ENCODE measurements at regions not wholly inside any gene's neighbourhood (a gene's known extent, or its start where the extent isn't known, plus 50 kb on each side); places are given as distances from the start of the nearest gene placed in this dataset.

GRCh38 chr17:37831986-37832385 is 87.1 kb upstream of the HNF1B start:
- Histone ChIP-seq H3K79me1 (ENCODE audit: low read depth in 1 of 2, low read length in 2 of 2) (no peaks in the 10 kb centered on the region), H3K56ac (ENCODE audit: extremely low read depth, insufficient read depth, low read length) (no peak overlapping the region), H3K4ac (ENCODE audit: low read depth, low read length) (no peak overlapping the region), H4K20me1 (ENCODE audit: insufficient read depth, low read length) (no peaks in the 10 kb centered on the region), H4K8ac (ENCODE audit: low read depth in 2 of 2, low read length in 2 of 2) (no peak overlapping the region), H3K4me3 (ENCODE audit: insufficient read depth, low read depth, low read length) (no peak overlapping the region), H3K4me2 (ENCODE audit: low read depth, low read length) (no peak overlapping the region), H3K9ac (ENCODE audit: low read depth, low read length) (no peak overlapping the region), H4K91ac (ENCODE audit: insufficient read depth, low read depth, low read length) (no peak overlapping the region), H2AFZ (replicated peaks; ENCODE audit: low read length, poor library complexity) (no peak overlapping the region), H4K5ac (ENCODE audit: low read depth, low read length) (no peak overlapping the region), H2BK20ac (ENCODE audit: low read depth, low read length) (no peak overlapping the region), H3K18ac (ENCODE audit: low read depth, low read length) (no peak overlapping the region), H2BK120ac (ENCODE audit: low read depth, low read length) (no peak overlapping the region), H3K14ac (replicated peaks; ENCODE audit: low read depth, low read length) (no peak overlapping the region), H3K9me1 (ENCODE audit: insufficient read depth, low read length) (peaks cover 18% of the 10 kb centered on the region), H3K23ac (ENCODE audit: low read depth, low read length) (no peak overlapping the region), H3K27me3 (ENCODE audit: control insufficient read depth, insufficient read depth, low read length) (peaks cover 6% of the 10 kb centered on the region), H2AK5ac (ENCODE audit: low read depth, low read length) (no peak overlapping the region), H3K27ac (ENCODE audit: insufficient read depth, low read length) (no peak overlapping the region), H3K4me1 (ENCODE audit: control insufficient read depth, insufficient read depth, low read length) (peaks cover 9% of the 10 kb centered on the region), H3K36me3 (ENCODE audit: control insufficient read depth, insufficient read depth, low read length) (no peaks in the 10 kb centered on the region), H2BK15ac (ENCODE audit: low read depth, low read length) (no peak overlapping the region), H3K9me3 (ENCODE audit: control insufficient read depth, insufficient read depth, low read length) (no peaks in the 10 kb centered on the region), H2BK5ac (ENCODE audit: low read depth, low read length, poor library complexity, severe bottlenecking) (no peak overlapping the region), H2AK9ac (replicated peaks; ENCODE audit: low read depth, low read length, poor library complexity) (no peak overlapping the region)
- no peak for DNase-seq
- intact Hi-C loops (cut with micrococcal nuclease), result no loop called here
- ChIA-PET CTCF (no interaction called here), POLR2A (ENCODE audit: unreplicated experiment) (no interaction called here)
- in situ Hi-C loops (cut with MboI; ENCODE audit: low sequenced_read_pairs), result no loop called here
- dilution Hi-C loops (cut with HindIII; ENCODE audit: low sequenced_read_pairs, unreplicated experiment), result no loop called here
- 100% methylated on average over 1 of the region's 2 CpGs; no CpG with 5 or more reads in 1 of the 2 experiments for WGBS, 2 experiments (ENCODE audit: extremely low coverage in 2 of 2, insufficient read length in 1 of 2)
- no peak for ATAC-seq (ENCODE audit: low read depth)
- BruUV-seq (replicated peaks), result no TSS peak
- TF ChIP-seq USF2 (IDR thresholded peaks at IDR 0.05; ENCODE audit: low read depth, low read length) (no peak), SMC3 (IDR thresholded peaks at IDR 0.05; ENCODE audit: low read depth, low read length) (no peak), FOS (IDR thresholded peaks at IDR 0.05; ENCODE audit: low read depth, low read length) (no peak), RCOR1 (IDR thresholded peaks at IDR 0.05; ENCODE audit: insufficient replicate concordance, low read length) (no peak), RAD21 (IDR thresholded peaks at IDR 0.05; ENCODE audit: low read length) (no peak), MAZ (IDR thresholded peaks at IDR 0.05; ENCODE audit: borderline replicate concordance, low read depth, low read length) (no peak), CEBPB (IDR thresholded peaks at IDR 0.05; ENCODE audit: low read depth, low read length) (no peak), MXI1 (IDR thresholded peaks at IDR 0.05; ENCODE audit: borderline replicate concordance, low read depth, low read length) (no peak), CTCF (conservative IDR thresholded peaks at IDR 0.05; ENCODE audit: low read depth, low read length) (no peak), MAFK (IDR thresholded peaks at IDR 0.05; ENCODE audit: low read depth, low read length) (no peak), NFE2L2 (IDR thresholded peaks at IDR 0.05; ENCODE audit: low read depth, low read length) (no peak), BHLHE40 (IDR thresholded peaks at IDR 0.05; ENCODE audit: low read depth, low read length) (no peak), CHD1 (IDR thresholded peaks at IDR 0.05; ENCODE audit: low read depth, low read length) (no peak), ELK1 (IDR thresholded peaks at IDR 0.05; ENCODE audit: borderline replicate concordance, low read depth, low read length) (no peak), POLR2A (IDR thresholded peaks at IDR 0.05; ENCODE audit: low read depth, low read length) (no peak), RFX5 (IDR thresholded peaks at IDR 0.05; ENCODE audit: low read depth, low read length) (no peak)
